ENCODE measurements at regions not wholly inside any gene's neighbourhood (a gene's known extent, or its start where the extent isn't known, plus 50 kb on each side); places are given as distances from the start of the nearest gene placed in this dataset.

GRCh38 chr1:213661302-213661701 lies 326.5 kb upstream of the PROX1 start:
- TF ChIP-seq RAD21 (IDR thresholded peaks at IDR 0.05; ENCODE audit: low read depth) = no peak
- TF ChIP-seq REST (IDR thresholded peaks at IDR 0.05; ENCODE audit: low read depth) = no peak
- no peak for TF ChIP-seq EP300 (IDR thresholded peaks at IDR 0.05; ENCODE audit: borderline replicate concordance)
- TF ChIP-seq TEAD4 (IDR thresholded peaks at IDR 0.05) = no peak

All from Ishikawa (cell line).